Heart right ventricle (tissue), 16 donors: ENCODE measurements at regions not wholly inside any gene's neighbourhood (a gene's known extent, or its start where the extent isn't known, plus 50 kb on each side); places are given as distances from the start of the nearest gene placed in this dataset.

Source experiments
- ATAC-seq, 8 donors: fragments of 200-7000 bp; cut with Tn5 transposase; one replicate each; pipeline ENCODE4 v1.9.1; 2020; ENCODE audit warnings: mild to moderate bottlenecking in 8 of 8, moderate library complexity in 8 of 8, moderate number of reproducible peaks in 1 of 8
- DNase-seq, 2 donors: peaks; one replicate each; pipeline ENCODE4 v3.0.0-alpha.2; 2020
- H3K27ac ChIP-seq, 10 donors: fragments of 200-600 bp; sonication (generic) in 2 of 10; one replicate each; pipeline versions ENCODE4 v1.5.0 to v1.8.0; 2020 to 2022; ENCODE audit warnings: mild to moderate bottlenecking in 3 of 10
- H3K27me3 ChIP-seq, 7 donors: fragments of 200-600 bp; one replicate each; pipeline ENCODE4 v1.8.0; 2021 to 2022; ENCODE audit warnings: mild to moderate bottlenecking in 2 of 7
- H3K36me3 ChIP-seq, 9 donors: fragments of 200-600 bp; sonication (generic) in 1 of 9; one replicate each; pipeline versions ENCODE4 v1.5.0 to v1.8.0; 2020 to 2022; ENCODE audit warnings: mild to moderate bottlenecking in 2 of 9
- H3K4me1 ChIP-seq, 9 donors: fragments of 200-600 bp; sonication (generic) in 1 of 9; one replicate each; pipeline versions ENCODE4 v1.5.0 to v1.8.0; 2020 to 2022; ENCODE audit warnings: mild to moderate bottlenecking in 4 of 9
- H3K4me3 ChIP-seq, 10 donors: fragments of 200-600 bp; sonication (generic) in 2 of 10; one replicate each; pipeline versions ENCODE4 v1.5.0 to v1.8.0; 2020 to 2022; ENCODE audit warnings: mild to moderate bottlenecking in 7 of 10, moderate library complexity in 2 of 10
- H3K9me3 ChIP-seq, 11 donors: fragments of 200-600 bp in 10 of 11; sonication (generic) in 2 of 11; one replicate each; pipeline versions ENCODE4 v1.5.0 to v1.8.0; 2013 to 2022; ENCODE audit warnings: mild to moderate bottlenecking in 2 of 11, control low read depth in 1 of 11, moderate library complexity in 1 of 11
- WGBS, 2 donors: extraction: QIAGEN DNeasy Blood & Tissue Kit; methylation state at CpG; one replicate each; pipeline ENCODE4 v1.1.7; 2013; ENCODE audit warnings: inconsistent platforms in 1 of 2; 5-methylcytosine and 5-hydroxymethylcytosine counted together
- intact Hi-C, 10 donors: fragments of 100-400 bp; cut with DNase I; formaldehyde crosslinking; loops; one replicate each; pipeline versions ENCODE4 v1.11.1 to v1.14.2; 2022
- TF ChIP-seq, protein P1 (sequence below), 9 donors: fragments of 200-600 bp; sonication (generic) in 2 of 9; IDR thresholded peaks; one replicate each; pipeline versions ENCODE4 v1.5.0 to v1.8.0; 2021 to 2022; ENCODE audit warnings: antibody characterized with exemption in 9 of 9, mild to moderate bottlenecking in 5 of 9, moderate library complexity in 1 of 9
- donor health status: Arrhythmogenic right ventricular cardiomyopathy.
- donor health status: ischemic (EF 13 %, LVEDD 7.1; RV severe dilation, severe dysfunction).
- donor health status: healthy with polysubstance abuse.
- donor health status: DM: no; HTN: yes; CAD: no.
- donor health status: DM: no; HTN: no; CAD: no.
- donor health status: ischemic (EF 25% LVEDD 6.9; RV normal size, moderate dysfunction).
- donor health status: ischemic (EF 25% LVEDD 5.7; RV mildly dilated, moderate dysfunction).
- donor health status: healthy.
- donor health status: DM: yes; HTN: yes; CAD: no.
- donor health status: Ischemic cardiomyopathy.
- donor health status: ischemic (EF 35%, LVEDD 5.7; RV mildly dilated, moderate dysfunction).
- donor health status: nonischemic (EF 11% LVEDD 7.7; RV severe dilation, severe dysfunction).
- donor health status: DM: yes; HTN: yes; CAD: no.
- donor health status: PGD.
- donor health status: ischemic (EF 29% LVEDD 5.4; RV normal size, mild dysfunction).
- donor health status: nonischemic (EF 23%, LVEDD 6.1; RV moderate dilation, normal function).

DNA sequence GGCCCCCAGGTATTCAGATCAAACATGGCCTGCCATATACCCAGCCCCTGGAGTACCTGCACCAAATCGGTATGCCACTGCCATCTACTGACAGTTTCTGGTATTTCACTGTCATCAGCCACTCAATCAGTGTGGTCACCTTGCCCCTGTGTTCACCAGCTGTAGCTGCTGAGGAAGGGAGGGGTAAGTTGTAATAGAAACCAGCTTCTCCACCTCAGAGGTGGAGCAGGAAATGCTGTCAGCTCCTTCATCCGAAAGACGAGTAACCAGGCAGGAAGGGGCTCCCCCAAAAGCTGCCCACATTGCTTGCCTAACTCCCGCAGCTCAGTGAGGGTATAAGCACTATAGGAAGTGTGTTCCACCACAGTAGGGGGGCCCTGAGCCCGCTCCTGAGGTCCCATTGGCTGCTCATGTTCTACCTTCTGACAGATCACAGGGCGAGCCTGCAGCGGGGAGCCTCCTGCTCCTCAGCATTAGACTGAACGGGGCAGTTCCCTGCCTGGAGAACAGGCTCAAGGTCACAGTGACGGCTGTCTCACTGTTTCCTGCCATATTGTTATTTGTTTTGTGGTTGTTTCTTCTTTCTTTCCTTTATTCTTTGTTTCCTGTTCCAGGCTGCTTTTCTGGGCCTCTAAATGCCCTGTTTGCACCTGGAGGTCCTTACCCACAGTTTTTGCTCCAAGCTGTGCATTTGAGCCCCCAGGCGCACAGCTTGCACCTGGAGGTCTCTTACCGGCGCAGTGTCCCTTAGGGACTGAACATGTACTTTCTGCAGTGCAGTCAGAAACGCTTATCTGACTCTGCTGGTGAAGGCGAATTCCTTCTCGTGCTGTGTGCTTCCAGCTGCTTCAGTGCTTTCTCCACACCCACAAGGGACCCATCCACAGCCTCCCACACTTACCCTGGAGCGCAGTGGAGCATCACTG, 1638.3 kb downstream of the MRPL39 start:
- ATAC-seq, result peak in 2 of 8 donors; percentile 11 to 35
- TF ChIP-seq, protein P1, sequence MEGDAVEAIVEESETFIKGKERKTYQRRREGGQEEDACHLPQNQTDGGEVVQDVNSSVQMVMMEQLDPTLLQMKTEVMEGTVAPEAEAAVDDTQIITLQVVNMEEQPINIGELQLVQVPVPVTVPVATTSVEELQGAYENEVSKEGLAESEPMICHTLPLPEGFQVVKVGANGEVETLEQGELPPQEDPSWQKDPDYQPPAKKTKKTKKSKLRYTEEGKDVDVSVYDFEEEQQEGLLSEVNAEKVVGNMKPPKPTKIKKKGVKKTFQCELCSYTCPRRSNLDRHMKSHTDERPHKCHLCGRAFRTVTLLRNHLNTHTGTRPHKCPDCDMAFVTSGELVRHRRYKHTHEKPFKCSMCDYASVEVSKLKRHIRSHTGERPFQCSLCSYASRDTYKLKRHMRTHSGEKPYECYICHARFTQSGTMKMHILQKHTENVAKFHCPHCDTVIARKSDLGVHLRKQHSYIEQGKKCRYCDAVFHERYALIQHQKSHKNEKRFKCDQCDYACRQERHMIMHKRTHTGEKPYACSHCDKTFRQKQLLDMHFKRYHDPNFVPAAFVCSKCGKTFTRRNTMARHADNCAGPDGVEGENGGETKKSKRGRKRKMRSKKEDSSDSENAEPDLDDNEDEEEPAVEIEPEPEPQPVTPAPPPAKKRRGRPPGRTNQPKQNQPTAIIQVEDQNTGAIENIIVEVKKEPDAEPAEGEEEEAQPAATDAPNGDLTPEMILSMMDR (IDR thresholded peaks at IDR 0.05), result peak in 6 of 9 donors; percentile 5 to 57 (median 35)
- Histone ChIP-seq H3K9me3 (no peaks in the 10 kb centered on the region), H3K36me3 (no peaks in the 10 kb centered on the region), H3K4me1 (no peaks in the 10 kb centered on the region), H3K27ac (no peak overlapping the region), H3K4me3 (no peak overlapping the region), H3K27me3 (peaks cover 0 to 32% (median 0%) of the 10 kb centered on the region in 7 donors)
- DNase-seq, result no peak
- WGBS, 2 donors, result 32 to 34% methylated on average over 16 of the region's 16 CpGs
- intact Hi-C loops, result no loop called here

GRCh38 chr21:23968008-23968407, 1639.3 kb downstream of the MRPL39 start:
- H3K27me3 ChIP-seq, result peaks cover 0 to 26% (median 0%) of the 10 kb centered on the region in 7 donors
- TF ChIP-seq, protein P1 (IDR thresholded peaks at IDR 0.05), result no peak
- intact Hi-C loops, result no loop called here
- H3K36me3 ChIP-seq, result no peaks in the 10 kb centered on the region
- no peak overlapping the region for H3K4me3 ChIP-seq
- H3K27ac ChIP-seq, result no peak overlapping the region
- WGBS, 2 donors, result 73 to 79% methylated on average over 6 of the region's 6 CpGs
- no peaks in the 10 kb centered on the region for H3K9me3 ChIP-seq
- DNase-seq (no peak), ATAC-seq (no peak)
- no peaks in the 10 kb centered on the region for H3K4me1 ChIP-seq

GRCh38 chr21:23963454-23963853, 1643.8 kb downstream of the MRPL39 start:
- no peak for DNase-seq
- WGBS, 2 donors, result 60 to 68% methylated on average over 2 of the region's 2 CpGs
- no peak overlapping the region for H3K4me3 ChIP-seq
- intact Hi-C loops, result no loop called here
- no peaks in the 10 kb centered on the region for H3K36me3 ChIP-seq
- no peak overlapping the region for H3K27ac ChIP-seq
- ATAC-seq, result no peak
- TF ChIP-seq, protein P1 (IDR thresholded peaks at IDR 0.05), result no peak
- H3K4me1 ChIP-seq, result no peaks in the 10 kb centered on the region
- no peaks in the 10 kb centered on the region for H3K27me3 ChIP-seq
- peaks cover 0 to 7% (median 0%) of the 10 kb centered on the region in 11 donors for H3K9me3 ChIP-seq

DNA sequence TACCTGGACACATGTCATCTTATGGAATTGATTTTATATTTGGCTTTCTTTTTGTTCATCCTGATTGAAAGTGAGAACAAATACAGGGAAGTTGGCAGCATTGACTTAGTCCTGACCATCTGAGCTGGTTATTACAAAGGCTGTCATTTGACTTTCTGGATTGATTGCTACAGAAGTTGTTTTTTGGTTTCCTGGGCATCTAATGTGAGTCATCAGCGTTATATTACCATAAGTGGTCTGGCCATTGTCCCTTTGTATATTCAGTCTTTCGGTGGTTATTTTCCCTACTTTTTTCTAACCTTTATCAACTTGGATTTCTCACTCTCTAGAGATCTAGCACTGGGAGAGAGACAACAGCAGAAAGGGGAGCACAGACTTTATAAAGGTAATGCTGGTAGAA, 1646.5 kb downstream of the MRPL39 start:
- H3K9me3 ChIP-seq, result peaks cover 0 to 7% (median 0%) of the 10 kb centered on the region in 11 donors
- intact Hi-C loops, result no loop called here
- TF ChIP-seq, protein P1 (IDR thresholded peaks at IDR 0.05), result no peak
- DNase-seq (no peak), ATAC-seq (no peak)
- 78 to 84% methylated on average over 2 of the region's 2 CpGs for WGBS, 2 donors
- H3K4me1 ChIP-seq, result no peaks in the 10 kb centered on the region
- H3K4me3 ChIP-seq, result no peak overlapping the region
- H3K36me3 ChIP-seq, result no peaks in the 10 kb centered on the region
- H3K27me3 ChIP-seq, result no peaks in the 10 kb centered on the region
- no peak overlapping the region for H3K27ac ChIP-seq
